Chondrocyte (in vitro differentiated cells): ENCODE measurements at regions not wholly inside any gene's neighbourhood (a gene's known extent, or its start where the extent isn't known, plus 50 kb on each side); places are given as distances from the start of the nearest gene placed in this dataset.

Experiments used
- DNase-seq: peaks from one replicate; pipeline ENCODE4 v3.0.0; 2021; ENCODE audit warnings: mixed read lengths, low spot score
- H3K27ac Mint-ChIP-seq: one replicate; pipeline ENCODE4 v1.8.0; 2021; ENCODE audit warnings: mild to moderate bottlenecking, moderate library complexity, mixed read lengths; ENCODE audit not compliant: unreplicated experiment
- H3K27me3 Mint-ChIP-seq: 2 replicates; pipeline ENCODE4 v1.8.0; 2021; ENCODE audit warnings: low read depth, mixed read lengths
- H3K36me3 Mint-ChIP-seq: 2 replicates; pipeline ENCODE4 v1.8.0; 2021; ENCODE audit warnings: low read depth, mixed read lengths
- H3K4me1 Mint-ChIP-seq: 2 replicates; pipeline ENCODE4 v1.8.0; 2021; ENCODE audit warnings: low read depth, mild to moderate bottlenecking, mixed read lengths
- H3K4me3 Mint-ChIP-seq: one replicate; pipeline ENCODE4 v1.8.0; 2021; ENCODE audit warnings: mild to moderate bottlenecking, moderate library complexity, mixed read lengths; ENCODE audit not compliant: unreplicated experiment
- H3K9me3 Mint-ChIP-seq: 2 replicates; pipeline ENCODE4 v1.8.0; 2021; ENCODE audit warnings: low read depth, mixed read lengths
- CTCF ChIP-seq: fragments of 200-600 bp; sonication (generic); IDR thresholded peaks from 2 replicates; pipeline ENCODE4 v1.5.0; 2021; ENCODE audit warnings: antibody characterized with exemption, mild to moderate bottlenecking, moderate library complexity

GRCh38 chr18:60445341-60445740 lies 72.8 kb upstream of the MC4R start:
- peaks cover 11% of the 10 kb centered on the region for H3K4me1 Mint-ChIP-seq
- TF ChIP-seq CTCF, result no peak
- no peak for DNase-seq
- peaks cover 6% of the 10 kb centered on the region for H3K9me3 Mint-ChIP-seq
- H3K27ac Mint-ChIP-seq, result no peak overlapping the region
- peaks cover 14% of the 10 kb centered on the region for H3K27me3 Mint-ChIP-seq
- peaks cover 3% of the 10 kb centered on the region for H3K36me3 Mint-ChIP-seq
- no peak overlapping the region for H3K4me3 Mint-ChIP-seq

- no peak overlapping the region for H3K4me3 Mint-ChIP-seq
- TF ChIP-seq CTCF, result no peak
- no peak for DNase-seq
- no peak overlapping the region for H3K27ac Mint-ChIP-seq
- peaks cover 10% of the 10 kb centered on the region for H3K27me3 Mint-ChIP-seq
- H3K36me3 Mint-ChIP-seq, result peaks cover 1% of the 10 kb centered on the region
- H3K9me3 Mint-ChIP-seq, result peaks cover 2% of the 10 kb centered on the region
- H3K4me1 Mint-ChIP-seq, result peaks cover 11% of the 10 kb centered on the region
These were observed 74.2 kb upstream of the MC4R start for GRCh38 chr18:60446821-60447220.

GRCh38 chr18:60448487-60449267 lies 76.1 kb upstream of the MC4R start:
- H3K27me3 Mint-ChIP-seq, result peaks cover 5% of the 10 kb centered on the region
- H3K4me3 Mint-ChIP-seq, result no peak overlapping the region
- H3K4me1 Mint-ChIP-seq, result peaks cover 15% of the 10 kb centered on the region
- no peak for TF ChIP-seq CTCF
- H3K27ac Mint-ChIP-seq, result no peak overlapping the region
- H3K9me3 Mint-ChIP-seq, result no peaks in the 10 kb centered on the region
- DNase-seq, result no peak
- H3K36me3 Mint-ChIP-seq, result no peaks in the 10 kb centered on the region

- peaks cover 4% of the 10 kb centered on the region for H3K4me1 Mint-ChIP-seq
- peaks cover 1% of the 10 kb centered on the region for H3K36me3 Mint-ChIP-seq
- peaks cover 8% of the 10 kb centered on the region for H3K9me3 Mint-ChIP-seq
- H3K27me3 Mint-ChIP-seq, result peaks cover 3% of the 10 kb centered on the region
- no peak for DNase-seq
- no peak overlapping the region for H3K4me3 Mint-ChIP-seq
- TF ChIP-seq CTCF, result no peak
- H3K27ac Mint-ChIP-seq, result no peak overlapping the region
These were observed 79.8 kb upstream of the MC4R start for GRCh38 chr18:60452421-60452820.

- no peak overlapping the region for H3K27ac Mint-ChIP-seq
- no peak overlapping the region for H3K4me3 Mint-ChIP-seq
- H3K36me3 Mint-ChIP-seq, result no peaks in the 10 kb centered on the region
- TF ChIP-seq CTCF, result no peak
- H3K4me1 Mint-ChIP-seq, result peaks cover 25% of the 10 kb centered on the region
- H3K9me3 Mint-ChIP-seq, result peaks cover 4% of the 10 kb centered on the region
- H3K27me3 Mint-ChIP-seq, result no peaks in the 10 kb centered on the region
- DNase-seq, result no peak
These were observed 94.1 kb upstream of the MC4R start for GRCh38 chr18:60466677-60467076.
